Endodermal cell (in vitro differentiated cells): ENCODE measurements at regions not wholly inside any gene's neighbourhood (a gene's known extent, or its start where the extent isn't known, plus 50 kb on each side); places are given as distances from the start of the nearest gene placed in this dataset.
"Not testable (repeated sequence)": the region's sequence is repeated elsewhere in the genome, so short reads cannot be mapped to it uniquely, and the experiment has no call there.

Source experiments
- DNase-seq: peaks from one replicate; pipeline ENCODE4 v3.0.0-alpha.2; 2017
- H3K27ac ChIP-seq: 2 replicates; pipeline ENCODE4 v1.5.1; 2013; ENCODE audit warnings: mild to moderate bottlenecking, low read depth, low read length, moderate library complexity
- H3K27me3 ChIP-seq: 2 replicates; pipeline ENCODE4 v1.6.1; 2013; ENCODE audit warnings: mild to moderate bottlenecking, low read length, moderate library complexity; ENCODE audit not compliant: insufficient read depth, control insufficient read depth, poor library complexity, severe bottlenecking
- H3K36me3 ChIP-seq: 2 replicates; pipeline ENCODE4 v1.7.0; 2013; ENCODE audit warnings: mild to moderate bottlenecking, low read length, moderate library complexity; ENCODE audit not compliant: control insufficient read depth, insufficient read depth
- H3K4me1 ChIP-seq: one replicate; pipeline ENCODE4 v1.7.0; 2013; ENCODE audit warnings: low read length; ENCODE audit not compliant: control insufficient read depth, insufficient read depth
- H3K4me3 ChIP-seq: 2 replicates; pipeline ENCODE4 v1.5.1; 2013; ENCODE audit warnings: mild to moderate bottlenecking, low read length, moderate library complexity
- H3K9ac ChIP-seq: 2 replicates; pipeline ENCODE4 v1.6.1; 2013; ENCODE audit warnings: mild to moderate bottlenecking, low read length, moderate library complexity; ENCODE audit not compliant: poor library complexity, severe bottlenecking; ENCODE audit errors: extremely low read depth
- H3K9me3 ChIP-seq: 2 replicates; pipeline ENCODE4 v1.6.1; 2013; ENCODE audit warnings: mild to moderate bottlenecking, low read length, moderate library complexity; ENCODE audit not compliant: control insufficient read depth
- H3K27ac Mint-ChIP-seq: 2 replicates; pipeline ENCODE4 v1.8.0; 2020; ENCODE audit warnings: mixed read lengths
- H3K27me3 Mint-ChIP-seq: 2 replicates; pipeline ENCODE4 v1.8.0; 2021; ENCODE audit warnings: mild to moderate bottlenecking, mixed read lengths; ENCODE audit not compliant: insufficient read depth
- H3K36me3 Mint-ChIP-seq: 2 replicates; pipeline ENCODE4 v1.8.0; 2020; ENCODE audit warnings: low read depth, mixed read lengths
- H3K4me1 Mint-ChIP-seq: 2 replicates; pipeline ENCODE4 v1.8.0; 2020; ENCODE audit warnings: mixed read lengths
- H3K4me3 Mint-ChIP-seq: 2 replicates; pipeline ENCODE4 v1.8.0; 2020; ENCODE audit warnings: mild to moderate bottlenecking, moderate library complexity, mixed read lengths
- H3K9me3 Mint-ChIP-seq: 2 replicates; pipeline ENCODE4 v1.8.0; 2020; ENCODE audit warnings: mild to moderate bottlenecking, mixed read lengths
- WGBS, 2 experiments: methylation state at CpG; one replicate each; pipeline versions ENCODE4 v1.1.5 to v1.1.7; 2013; ENCODE audit warnings: missing lambda C conversion rate in 2 of 2, mixed read lengths in 1 of 2; ENCODE audit not compliant: insufficient coverage in 1 of 2, insufficient read length in 1 of 2; 5-methylcytosine and 5-hydroxymethylcytosine counted together
- TF ChIP-seq, protein P1 (sequence below): fragments of 200-600 bp; sonication (generic); conservative IDR thresholded peaks from 2 replicates; pipeline ENCODE4 v1.5.0; 2021; ENCODE audit warnings: antibody characterized with exemption, mild to moderate bottlenecking

- no peaks in the 10 kb centered on the region for H3K9me3 ChIP-seq
- H3K36me3 Mint-ChIP-seq, result no peaks in the 10 kb centered on the region
- H3K27ac Mint-ChIP-seq, result no peak overlapping the region
- no peaks in the 10 kb centered on the region for H3K9me3 Mint-ChIP-seq
- no peak overlapping the region for H3K4me3 ChIP-seq
- no peaks in the 10 kb centered on the region for H3K4me1 ChIP-seq
- DNase-seq, result no peak
- no peaks in the 10 kb centered on the region for H3K36me3 ChIP-seq
- no peaks in the 10 kb centered on the region for H3K27me3 ChIP-seq
- WGBS, 2 experiments, result 88 to 95% methylated on average over 7 of the region's 7 CpGs
- no peak overlapping the region for H3K9ac ChIP-seq
- TF ChIP-seq, protein P1, sequence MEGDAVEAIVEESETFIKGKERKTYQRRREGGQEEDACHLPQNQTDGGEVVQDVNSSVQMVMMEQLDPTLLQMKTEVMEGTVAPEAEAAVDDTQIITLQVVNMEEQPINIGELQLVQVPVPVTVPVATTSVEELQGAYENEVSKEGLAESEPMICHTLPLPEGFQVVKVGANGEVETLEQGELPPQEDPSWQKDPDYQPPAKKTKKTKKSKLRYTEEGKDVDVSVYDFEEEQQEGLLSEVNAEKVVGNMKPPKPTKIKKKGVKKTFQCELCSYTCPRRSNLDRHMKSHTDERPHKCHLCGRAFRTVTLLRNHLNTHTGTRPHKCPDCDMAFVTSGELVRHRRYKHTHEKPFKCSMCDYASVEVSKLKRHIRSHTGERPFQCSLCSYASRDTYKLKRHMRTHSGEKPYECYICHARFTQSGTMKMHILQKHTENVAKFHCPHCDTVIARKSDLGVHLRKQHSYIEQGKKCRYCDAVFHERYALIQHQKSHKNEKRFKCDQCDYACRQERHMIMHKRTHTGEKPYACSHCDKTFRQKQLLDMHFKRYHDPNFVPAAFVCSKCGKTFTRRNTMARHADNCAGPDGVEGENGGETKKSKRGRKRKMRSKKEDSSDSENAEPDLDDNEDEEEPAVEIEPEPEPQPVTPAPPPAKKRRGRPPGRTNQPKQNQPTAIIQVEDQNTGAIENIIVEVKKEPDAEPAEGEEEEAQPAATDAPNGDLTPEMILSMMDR, result no peak
- H3K4me1 Mint-ChIP-seq, result peaks cover 3% of the 10 kb centered on the region
- no peak overlapping the region for H3K27ac ChIP-seq
- H3K27me3 Mint-ChIP-seq, result no peaks in the 10 kb centered on the region
- H3K4me3 Mint-ChIP-seq, result no peak overlapping the region
Observed at GRCh38 chr21:35597750-35598339, 462.5 kb downstream of the SETD4 start.

GRCh38 chr21:35594905-35595304 is 465.4 kb downstream of the SETD4 start:
- DNase-seq, result no peak
- Mint-ChIP-seq H3K27ac (no peak overlapping the region), H3K4me1 (peaks cover 8% of the 10 kb centered on the region), H3K9me3 (peaks cover 3% of the 10 kb centered on the region), H3K4me3 (no peak overlapping the region), H3K36me3 (no peaks in the 10 kb centered on the region), H3K27me3 (no peaks in the 10 kb centered on the region)
- Histone ChIP-seq H3K9ac (no peak overlapping the region), H3K36me3 (no peaks in the 10 kb centered on the region), H3K4me1 (no peaks in the 10 kb centered on the region), H3K27ac (no peak overlapping the region), H3K4me3 (no peak overlapping the region), H3K27me3 (no peaks in the 10 kb centered on the region), H3K9me3 (no peaks in the 10 kb centered on the region)
- WGBS, 2 experiments, result 93 to 100% methylated on average over 1 to 5 of the region's 5 CpGs
- TF ChIP-seq, protein P1, result no peak

- no peak overlapping the region for H3K27ac Mint-ChIP-seq
- no peak overlapping the region for H3K9ac ChIP-seq
- peaks cover 4% of the 10 kb centered on the region for H3K9me3 Mint-ChIP-seq
- H3K36me3 ChIP-seq, result no peaks in the 10 kb centered on the region
- H3K4me3 ChIP-seq, result no peak overlapping the region
- 58 to 66% methylated on average over 2 to 5 of the region's 5 CpGs for WGBS, 2 experiments
- H3K27ac ChIP-seq, result no peak overlapping the region
- H3K4me1 Mint-ChIP-seq, result peaks cover 8% of the 10 kb centered on the region
- H3K4me1 ChIP-seq, result no peaks in the 10 kb centered on the region
- H3K36me3 Mint-ChIP-seq, result no peaks in the 10 kb centered on the region
- no peak overlapping the region for H3K4me3 Mint-ChIP-seq
- no peaks in the 10 kb centered on the region for H3K27me3 ChIP-seq
- no peak for DNase-seq
- TF ChIP-seq, protein P1, result no peak
- no peaks in the 10 kb centered on the region for H3K9me3 ChIP-seq
- H3K27me3 Mint-ChIP-seq, result no peaks in the 10 kb centered on the region
Observed at GRCh38 chr21:35593000-35593502, 467.3 kb downstream of the SETD4 start.

DNA sequence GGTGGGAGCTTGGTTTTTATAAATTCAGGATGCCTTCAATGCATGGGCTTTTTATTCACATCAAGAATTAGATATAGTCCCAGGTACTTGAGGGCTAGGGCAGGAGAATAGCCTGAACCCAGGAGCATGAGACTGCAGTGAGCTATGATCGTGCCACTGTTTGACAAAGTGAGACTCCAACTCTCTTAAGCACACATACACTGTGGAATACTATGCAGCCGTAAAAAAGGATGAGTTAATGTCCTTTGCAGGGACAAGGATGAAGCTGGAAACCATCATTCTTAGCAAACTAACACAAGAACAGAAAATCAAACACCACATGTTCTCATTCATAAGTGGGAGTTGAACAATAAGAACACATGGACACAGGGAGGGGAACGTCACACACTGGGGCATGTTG is 470.0 kb downstream of the SETD4 start:
- H3K4me3 ChIP-seq, H3K27me3 ChIP-seq, H3K36me3 Mint-ChIP-seq, H3K4me3 Mint-ChIP-seq, H3K27me3 Mint-ChIP-seq, H3K9me3 ChIP-seq, H3K27ac Mint-ChIP-seq, H3K27ac ChIP-seq, H3K9ac ChIP-seq, H3K4me1 ChIP-seq, DNase-seq, H3K36me3 ChIP-seq, H3K9me3 Mint-ChIP-seq: not testable (repeated sequence)
- H3K4me1 Mint-ChIP-seq, result peaks cover 24% of the 10 kb centered on the region
- WGBS, 2 experiments, result 60 to 96% methylated on average over 1 to 3 of the region's 3 CpGs
